HepG2 (cell line): ENCODE measurements at regions not wholly inside any gene's neighbourhood (a gene's known extent, or its start where the extent isn't known, plus 50 kb on each side); places are given as distances from the start of the nearest gene placed in this dataset.

Experiments
- ATM ChIP-seq: fragments of 450-650 bp; IDR thresholded peaks from 2 replicates; pipeline ENCODE4 v1.7.1; 2017; ENCODE audit warnings: mild to moderate bottlenecking, borderline replicate concordance
- BCL3 ChIP-seq: sonication (generic); formaldehyde crosslinking; IDR thresholded peaks from 2 replicates; pipeline ENCODE4 v1.5.1; 2020; ENCODE audit warnings: mild to moderate bottlenecking, missing genetic modification reagents, moderate library complexity
- GLI4 ChIP-seq: sonication (generic); formaldehyde crosslinking; IDR thresholded peaks from 2 replicates; pipeline ENCODE4 v1.5.1; 2020; ENCODE audit warnings: missing genetic modification reagents, mild to moderate bottlenecking, moderate library complexity, borderline replicate concordance
- GTF3A ChIP-seq: sonication (generic); formaldehyde crosslinking; conservative IDR thresholded peaks from 2 replicates; pipeline ENCODE4 v1.4.0; 2020; ENCODE audit warnings: mild to moderate bottlenecking, missing genetic modification reagents
- HNF1B ChIP-seq: sonication (generic); formaldehyde crosslinking; IDR thresholded peaks from 2 replicates; pipeline ENCODE4 v1.5.1; 2020; ENCODE audit warnings: mild to moderate bottlenecking, moderate library complexity, missing genetic modification reagents
- KMT2B ChIP-seq: IDR thresholded peaks from 2 replicates; pipeline ENCODE4 v1.6.1; 2016; ENCODE audit warnings: missing genetic modification reagents, missing compliant biosample characterization
- MTA1 ChIP-seq: sonication (generic); formaldehyde crosslinking; IDR thresholded peaks from 2 replicates; pipeline ENCODE4 v1.4.0; 2020; ENCODE audit warnings: missing genetic modification reagents, mild to moderate bottlenecking, borderline replicate concordance
- PHF21A ChIP-seq: sonication (generic); formaldehyde crosslinking; IDR thresholded peaks from 2 replicates; pipeline ENCODE4 v1.5.0; 2020; ENCODE audit warnings: mild to moderate bottlenecking, missing genetic modification reagents
- RAD51 ChIP-seq: fragments of 450-650 bp; IDR thresholded peaks from 2 replicates; pipeline ENCODE4 v1.6.1; 2016; ENCODE audit warnings: borderline replicate concordance
- ZBTB3 ChIP-seq: sonication (generic); formaldehyde crosslinking; IDR thresholded peaks from 2 replicates; pipeline ENCODE4 v1.4.0; 2020; ENCODE audit warnings: low read depth, mild to moderate bottlenecking, moderate library complexity, missing genetic modification reagents, borderline replicate concordance
- ZBTB7A ChIP-seq: sonication (generic); formaldehyde crosslinking; IDR thresholded peaks from 2 replicates; pipeline ENCODE4 v1.8.0; 2022; ENCODE audit warnings: mild to moderate bottlenecking, missing genetic modification reagents
- ZNF33B ChIP-seq: sonication (generic); formaldehyde crosslinking; IDR thresholded peaks from 2 replicates; pipeline ENCODE4 v1.5.1; 2020; ENCODE audit warnings: mild to moderate bottlenecking, missing genetic modification reagents
- ZNF567 ChIP-seq: sonication (generic); formaldehyde crosslinking; IDR thresholded peaks from 2 replicates; pipeline ENCODE4 v1.8.1; 2023; ENCODE audit warnings: mild to moderate bottlenecking, missing genetic modification reagents, borderline replicate concordance
- ZNF570 ChIP-seq: sonication (generic); formaldehyde crosslinking; IDR thresholded peaks from 2 replicates; pipeline ENCODE4 v1.4.0; 2020; ENCODE audit warnings: mild to moderate bottlenecking, missing genetic modification reagents, borderline replicate concordance
- ZNF572 ChIP-seq: sonication (generic); formaldehyde crosslinking; IDR thresholded peaks from 2 replicates; pipeline ENCODE4 v1.5.1; 2020; ENCODE audit warnings: mild to moderate bottlenecking, missing genetic modification reagents
- TF ChIP-seq, protein P1 (sequence below): sonication (generic); formaldehyde crosslinking; IDR thresholded peaks from 2 replicates; pipeline ENCODE4 v1.5.0; 2020; ENCODE audit warnings: mild to moderate bottlenecking, missing genetic modification reagents
- TF ChIP-seq, protein P2 (sequence below): sonication (generic); formaldehyde crosslinking; IDR thresholded peaks from 2 replicates; pipeline ENCODE4 v1.4.0; 2020; ENCODE audit warnings: missing genetic modification reagents, mild to moderate bottlenecking, borderline replicate concordance
- TF ChIP-seq, protein P3 (sequence below): sonication (generic); formaldehyde crosslinking; IDR thresholded peaks from 2 replicates; pipeline ENCODE4 v1.4.0; 2020; ENCODE audit warnings: mild to moderate bottlenecking, missing genetic modification reagents, borderline replicate concordance

DNA sequence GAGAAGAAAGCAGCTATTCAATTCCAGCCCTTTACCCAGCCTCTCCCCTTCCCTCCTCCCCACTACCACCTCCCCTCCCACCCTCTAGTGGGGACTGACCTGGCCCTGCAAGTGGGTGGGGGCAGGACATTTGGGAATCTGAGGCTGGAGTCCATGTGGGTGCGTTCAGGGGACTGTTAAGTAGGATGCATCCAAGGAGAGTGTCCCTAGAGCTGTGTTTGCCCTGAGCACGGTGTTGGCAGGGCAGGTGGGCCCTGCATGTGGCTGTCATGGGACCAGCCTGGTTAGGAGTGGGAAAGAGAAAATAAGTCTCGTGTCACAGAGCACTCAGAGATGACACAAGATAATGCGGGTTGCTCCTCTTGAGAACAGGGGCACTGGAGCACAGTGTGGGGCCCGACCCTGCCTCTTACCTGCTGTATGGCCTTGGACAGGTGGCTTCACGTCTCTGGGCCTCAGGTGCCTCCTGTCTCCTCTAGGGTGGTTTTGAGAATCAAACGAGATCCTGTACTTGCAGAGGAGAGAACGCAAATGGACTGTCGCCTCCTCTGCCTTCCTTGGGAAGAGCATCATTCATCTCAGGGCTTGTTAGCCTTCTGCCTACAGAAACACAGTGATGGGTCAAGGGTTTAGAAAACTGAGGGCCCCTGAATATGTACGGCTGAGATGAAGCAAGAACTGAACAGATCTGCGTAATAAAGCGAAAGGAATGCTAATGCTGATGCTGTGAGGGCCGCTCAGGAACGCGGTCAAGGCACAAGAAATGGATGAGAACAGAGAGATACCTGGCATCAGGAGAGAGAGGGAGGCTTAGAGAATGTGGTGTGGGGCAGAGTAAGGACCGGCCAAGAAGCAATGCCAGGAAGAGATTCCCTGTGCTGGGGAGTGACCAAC is 187.7 kb upstream of the HAAO start (continued):
- TF ChIP-seq ZBTB7A, result peak; percentile 79; the same call in 1 of the 2 replicates
- TF ChIP-seq PHF21A, result peak; percentile 60; the same call in 1 of the 2 replicates
- no peak for TF ChIP-seq ZNF33B (CRISPR knock-in tag)
- no peak for TF ChIP-seq GTF3A (CRISPR knock-in tag)
- no peak for TF ChIP-seq ATM
- TF ChIP-seq, protein P1, sequence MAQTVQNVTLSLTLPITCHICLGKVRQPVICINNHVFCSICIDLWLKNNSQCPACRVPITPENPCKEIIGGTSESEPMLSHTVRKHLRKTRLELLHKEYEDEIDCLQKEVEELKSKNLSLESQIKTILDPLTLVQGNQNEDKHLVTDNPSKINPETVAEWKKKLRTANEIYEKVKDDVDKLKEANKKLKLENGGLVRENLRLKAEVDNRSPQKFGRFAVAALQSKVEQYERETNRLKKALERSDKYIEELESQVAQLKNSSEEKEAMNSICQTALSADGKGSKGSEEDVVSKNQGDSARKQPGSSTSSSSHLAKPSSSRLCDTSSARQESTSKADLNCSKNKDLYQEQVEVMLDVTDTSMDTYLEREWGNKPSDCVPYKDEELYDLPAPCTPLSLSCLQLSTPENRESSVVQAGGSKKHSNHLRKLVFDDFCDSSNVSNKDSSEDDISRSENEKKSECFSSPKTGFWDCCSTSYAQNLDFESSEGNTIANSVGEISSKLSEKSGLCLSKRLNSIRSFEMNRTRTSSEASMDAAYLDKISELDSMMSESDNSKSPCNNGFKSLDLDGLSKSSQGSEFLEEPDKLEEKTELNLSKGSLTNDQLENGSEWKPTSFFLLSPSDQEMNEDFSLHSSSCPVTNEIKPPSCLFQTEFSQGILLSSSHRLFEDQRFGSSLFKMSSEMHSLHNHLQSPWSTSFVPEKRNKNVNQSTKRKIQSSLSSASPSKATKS (CRISPR knock-in tag), result no peak
- TF ChIP-seq ZNF570 (CRISPR knock-in tag), result no peak
- no peak for TF ChIP-seq ZBTB3 (CRISPR knock-in tag)
- TF ChIP-seq, protein P2, sequence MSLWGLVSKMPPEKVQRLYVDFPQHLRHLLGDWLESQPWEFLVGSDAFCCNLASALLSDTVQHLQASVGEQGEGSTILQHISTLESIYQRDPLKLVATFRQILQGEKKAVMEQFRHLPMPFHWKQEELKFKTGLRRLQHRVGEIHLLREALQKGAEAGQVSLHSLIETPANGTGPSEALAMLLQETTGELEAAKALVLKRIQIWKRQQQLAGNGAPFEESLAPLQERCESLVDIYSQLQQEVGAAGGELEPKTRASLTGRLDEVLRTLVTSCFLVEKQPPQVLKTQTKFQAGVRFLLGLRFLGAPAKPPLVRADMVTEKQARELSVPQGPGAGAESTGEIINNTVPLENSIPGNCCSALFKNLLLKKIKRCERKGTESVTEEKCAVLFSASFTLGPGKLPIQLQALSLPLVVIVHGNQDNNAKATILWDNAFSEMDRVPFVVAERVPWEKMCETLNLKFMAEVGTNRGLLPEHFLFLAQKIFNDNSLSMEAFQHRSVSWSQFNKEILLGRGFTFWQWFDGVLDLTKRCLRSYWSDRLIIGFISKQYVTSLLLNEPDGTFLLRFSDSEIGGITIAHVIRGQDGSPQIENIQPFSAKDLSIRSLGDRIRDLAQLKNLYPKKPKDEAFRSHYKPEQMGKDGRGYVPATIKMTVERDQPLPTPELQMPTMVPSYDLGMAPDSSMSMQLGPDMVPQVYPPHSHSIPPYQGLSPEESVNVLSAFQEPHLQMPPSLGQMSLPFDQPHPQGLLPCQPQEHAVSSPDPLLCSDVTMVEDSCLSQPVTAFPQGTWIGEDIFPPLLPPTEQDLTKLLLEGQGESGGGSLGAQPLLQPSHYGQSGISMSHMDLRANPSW (CRISPR knock-in tag), result 0 out of 2 replicates have a peak, but pooled peaks have one; percentile 29
- no peak for TF ChIP-seq RAD51
- TF ChIP-seq ZNF572 (CRISPR knock-in tag), result no peak
- TF ChIP-seq MTA1 (CRISPR knock-in tag), result peak; percentile 70; the same call in 1 of the 2 replicates
- peak; percentile 98; the same call in 1 of the 2 replicates for TF ChIP-seq GLI4 (CRISPR knock-in tag)
- TF ChIP-seq, protein P3, sequence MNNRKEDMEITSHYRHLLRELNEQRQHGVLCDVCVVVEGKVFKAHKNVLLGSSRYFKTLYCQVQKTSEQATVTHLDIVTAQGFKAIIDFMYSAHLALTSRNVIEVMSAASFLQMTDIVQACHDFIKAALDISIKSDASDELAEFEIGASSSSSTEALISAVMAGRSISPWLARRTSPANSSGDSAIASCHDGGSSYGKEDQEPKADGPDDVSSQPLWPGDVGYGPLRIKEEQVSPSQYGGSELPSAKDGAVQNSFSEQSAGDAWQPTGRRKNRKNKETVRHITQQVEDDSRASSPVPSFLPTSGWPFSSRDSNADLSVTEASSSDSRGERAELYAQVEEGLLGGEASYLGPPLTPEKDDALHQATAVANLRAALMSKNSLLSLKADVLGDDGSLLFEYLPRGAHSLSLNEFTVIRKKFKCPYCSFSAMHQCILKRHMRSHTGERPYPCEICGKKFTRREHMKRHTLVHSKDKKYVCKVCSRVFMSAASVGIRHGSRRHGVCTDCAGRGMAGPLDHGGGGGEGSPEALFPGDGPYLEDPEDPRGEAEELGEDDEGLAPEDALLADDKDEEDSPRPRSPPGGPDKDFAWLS (CRISPR knock-in tag), result no peak; the same call in 1 of the 2 replicates
- no peak; the same call in 1 of the 2 replicates for TF ChIP-seq BCL3 (CRISPR knock-in tag)
- TF ChIP-seq KMT2B (CRISPR knock-in tag), result peak; percentile 47; the same call in 1 of the 2 replicates
- peak; percentile 27; the same call in 1 of the 2 replicates for TF ChIP-seq HNF1B
- TF ChIP-seq ZNF567 (CRISPR knock-in tag), result peak; percentile 80; the same call in 1 of the 2 replicates
